GM19023 (cell line): ENCODE measurements at regions not wholly inside any gene's neighbourhood (a gene's known extent, or its start where the extent isn't known, plus 50 kb on each side); places are given as distances from the start of the nearest gene placed in this dataset.

Experiments
- ATAC-seq: cut with Tn5 transposase; IDR thresholded peaks from one replicate; pipeline ENCODE4 v1.9.1; 2021; ENCODE audit warnings: mild to moderate bottlenecking, moderate library complexity; ENCODE audit not compliant: unreplicated experiment

DNA sequence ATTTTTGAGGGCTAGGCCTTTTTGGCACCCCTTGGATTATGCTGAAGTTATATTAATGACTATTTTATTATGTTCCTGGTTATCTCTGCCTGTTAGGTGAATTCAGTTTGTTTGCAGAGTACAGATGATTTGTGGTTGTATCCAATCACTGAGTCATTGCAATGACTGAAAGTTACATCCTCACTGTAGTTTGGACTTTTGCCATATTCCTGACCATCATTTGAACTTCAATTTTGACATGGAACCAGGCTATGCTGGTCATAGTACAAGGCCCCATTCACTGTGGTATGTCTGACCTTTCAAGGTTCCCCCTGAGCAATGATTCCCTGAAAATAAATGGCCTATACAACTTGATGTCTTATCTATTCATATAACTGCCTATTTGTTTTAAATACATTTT, 621.0 kb downstream of the CCER1 start:
- no peak for ATAC-seq

DNA sequence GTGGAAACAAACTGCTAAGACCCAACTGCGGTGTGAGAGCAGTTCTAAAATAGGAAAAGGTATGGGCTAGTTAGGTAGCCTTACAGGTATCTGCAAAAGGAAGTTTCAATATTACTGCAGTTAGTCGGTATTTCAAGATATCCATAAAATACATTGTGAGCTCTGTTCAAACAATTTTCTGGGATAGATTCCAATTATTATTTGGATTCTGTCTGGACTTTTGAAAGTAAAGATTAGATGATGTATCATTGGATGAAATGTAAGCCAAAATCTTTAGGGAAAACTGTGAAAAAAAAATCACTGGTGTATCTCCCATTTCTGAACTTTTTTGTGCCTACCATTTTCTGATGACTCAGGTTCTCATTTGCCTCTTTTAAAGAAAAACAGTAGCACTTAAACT, 621.6 kb downstream of the CCER1 start:
- ATAC-seq, result no peak

DNA sequence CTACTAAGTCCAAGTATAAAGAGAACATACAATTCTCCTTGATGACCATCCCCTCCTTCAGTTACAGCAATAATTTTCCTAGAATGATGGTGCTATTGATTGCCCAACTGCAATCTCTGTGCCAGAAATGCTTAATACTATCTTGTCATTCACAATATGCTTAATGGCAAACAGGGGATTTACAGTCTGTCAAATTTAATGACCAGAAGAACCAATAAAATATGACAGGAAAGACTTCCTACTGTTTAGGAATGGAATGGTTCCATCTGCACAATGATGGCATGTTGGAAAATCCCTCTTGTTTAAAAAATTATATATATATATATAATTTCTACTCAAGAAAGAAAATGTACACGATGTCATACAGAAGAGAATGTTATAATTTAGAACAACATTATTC, 623.2 kb downstream of the CCER1 start:
- no peak for ATAC-seq

DNA sequence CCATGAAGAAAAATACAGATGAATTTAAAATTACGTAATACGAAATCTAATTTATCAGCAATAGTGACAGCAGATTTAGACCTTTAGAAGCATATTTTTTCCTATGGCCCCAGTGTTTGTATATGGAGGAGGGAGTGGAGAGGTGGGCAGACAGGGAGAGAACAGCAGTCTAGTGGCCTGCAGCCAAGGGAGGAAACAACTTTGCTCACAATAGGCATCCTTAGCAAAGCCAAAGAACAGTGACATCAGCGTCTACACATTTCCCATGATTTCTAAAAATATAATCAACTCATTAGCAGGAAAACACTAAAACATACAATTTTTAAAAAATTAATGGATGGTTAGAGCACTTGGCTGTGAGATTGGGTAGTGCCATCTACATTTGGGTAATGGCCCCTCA, 622.6 kb upstream of the ATP2B1 start:
- ATAC-seq, result no peak

DNA sequence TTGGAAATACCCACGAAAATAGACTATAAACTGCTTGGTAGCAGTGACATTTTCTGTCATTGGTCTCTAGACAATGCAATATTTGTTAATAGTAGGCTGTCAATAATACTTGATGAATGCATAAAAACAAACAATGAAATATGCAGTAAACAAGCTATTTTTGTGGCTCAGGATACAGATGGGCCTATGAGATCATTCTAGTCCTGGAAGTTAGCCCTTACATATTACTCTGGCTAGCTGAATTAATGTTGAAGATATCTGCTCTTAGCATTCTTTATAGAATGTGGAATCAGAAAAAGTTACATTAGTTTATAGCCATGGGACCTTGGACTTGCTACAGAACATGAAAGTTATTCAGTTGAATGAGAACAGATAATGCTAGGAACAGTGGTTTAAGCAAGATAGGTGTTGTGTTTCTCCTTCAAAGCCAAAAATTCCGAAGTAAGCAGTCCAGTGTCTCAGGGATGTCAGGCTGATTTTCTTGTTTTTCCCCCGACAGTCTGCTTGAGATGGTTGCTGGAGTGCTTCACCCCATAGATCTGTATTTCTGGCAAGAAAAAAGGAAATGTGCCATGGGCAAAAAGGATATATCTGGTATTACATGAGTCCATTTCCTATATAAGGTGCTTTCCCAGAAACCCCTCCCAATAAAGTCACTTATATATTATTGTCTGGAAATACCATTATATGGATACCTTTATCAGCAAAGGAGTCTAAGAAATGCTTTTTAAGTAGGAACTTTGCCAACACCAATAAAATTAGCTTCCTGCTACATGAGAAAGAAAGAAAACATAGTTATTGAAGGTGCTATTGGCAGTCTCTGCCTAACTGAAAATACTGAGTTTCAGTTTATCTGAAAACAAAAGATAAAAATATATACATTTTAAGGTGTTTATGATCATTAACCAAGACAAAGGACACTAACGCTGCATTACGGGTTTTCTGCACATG, 619.4 kb upstream of the ATP2B1 start:
- ATAC-seq, result no peak

DNA sequence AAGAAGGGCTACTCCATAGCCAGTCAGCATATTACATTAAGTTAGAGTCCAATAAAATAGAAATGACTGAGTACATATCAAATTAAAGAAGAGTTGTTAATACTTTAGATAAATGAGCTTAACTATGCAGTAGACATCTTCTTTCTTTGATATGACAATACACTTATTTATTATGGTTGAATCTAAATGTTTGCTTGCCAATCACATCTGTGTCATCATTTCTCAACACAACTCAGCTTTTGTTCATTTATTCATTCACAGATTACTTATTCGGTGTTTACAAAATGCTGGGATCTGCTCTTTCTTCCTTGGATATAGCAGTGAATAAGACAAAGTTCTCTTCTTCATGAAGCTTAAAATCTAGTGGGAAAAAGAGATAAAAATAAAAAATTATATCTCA, 614.6 kb upstream of the ATP2B1 start:
- ATAC-seq, result no peak

DNA sequence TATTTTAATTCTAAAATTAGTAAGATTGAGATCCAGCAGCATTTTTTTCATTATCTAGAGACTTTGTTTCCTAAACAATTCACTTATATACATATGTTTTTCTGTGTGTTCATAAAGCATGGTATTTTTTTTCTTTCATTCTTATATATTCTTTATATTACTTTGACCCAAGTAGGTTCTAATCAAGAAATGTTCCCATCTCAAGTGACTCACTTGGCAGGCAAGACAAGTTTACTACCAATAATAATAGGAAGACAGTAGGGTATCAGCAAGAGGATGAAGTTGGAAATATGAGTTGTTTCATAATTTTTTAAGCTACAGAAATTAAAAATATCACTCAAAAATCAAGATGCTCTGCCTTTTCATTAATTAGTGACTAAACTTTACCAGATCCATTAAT, 613.4 kb upstream of the ATP2B1 start:
- no peak for ATAC-seq

DNA sequence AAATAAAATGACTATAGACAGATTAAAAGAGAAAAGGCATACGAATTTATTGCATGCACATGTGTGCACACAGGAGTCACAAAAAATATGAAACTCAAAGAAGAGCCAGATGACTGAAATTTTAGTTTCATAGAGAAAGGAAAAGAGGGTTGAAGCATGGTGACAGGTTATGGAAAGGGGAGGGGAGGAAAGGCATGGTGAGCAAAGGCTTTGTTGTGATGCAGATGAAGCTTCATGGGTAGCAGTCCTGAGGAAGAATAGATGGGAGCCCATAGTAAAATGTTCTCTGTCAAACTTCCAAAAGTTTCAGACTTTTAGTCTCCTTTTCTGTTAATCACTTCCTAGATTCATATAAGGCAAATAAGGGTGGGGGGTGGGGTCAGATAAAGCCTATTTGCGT, 612.7 kb upstream of the ATP2B1 start:
- no peak for ATAC-seq

DNA sequence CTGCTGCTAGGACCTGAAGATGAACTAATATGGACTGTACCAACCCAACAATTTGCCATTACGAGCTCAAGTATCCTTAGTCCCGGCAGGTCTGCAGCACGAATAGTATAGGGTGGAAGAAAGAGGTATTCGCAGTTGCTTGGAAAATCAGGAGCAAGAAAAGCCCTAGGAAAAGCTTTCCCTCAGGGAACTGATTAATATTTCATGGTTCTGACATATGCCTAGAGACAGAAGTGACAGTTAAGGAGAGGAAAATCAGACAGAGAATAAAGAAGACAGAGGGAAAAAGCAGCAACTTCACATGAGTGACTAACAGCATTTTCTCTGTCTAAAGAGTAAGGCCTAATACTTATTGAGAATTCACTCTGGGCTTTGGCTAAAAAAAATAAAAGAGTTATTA, 602.9 kb upstream of the ATP2B1 start:
- ATAC-seq, result no peak

DNA sequence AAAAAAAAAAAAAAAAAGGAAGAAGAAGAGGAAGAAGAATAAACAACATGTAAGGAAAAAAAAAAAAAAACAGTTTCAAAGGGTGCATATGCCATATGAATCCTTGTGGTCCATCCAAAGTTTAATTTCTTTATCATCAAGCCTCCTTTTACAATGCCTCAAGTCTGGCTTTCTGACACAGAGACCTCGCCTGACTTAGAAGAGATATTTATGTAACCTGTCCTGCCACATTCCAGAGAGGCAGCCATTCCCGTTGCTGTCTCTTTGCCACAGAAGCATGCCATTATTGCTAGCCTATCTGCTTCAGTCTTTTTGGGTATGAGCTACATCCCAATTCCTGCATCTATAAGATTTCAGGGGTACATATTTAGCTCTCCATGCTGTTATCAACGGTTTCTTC, 596.7 kb upstream of the ATP2B1 start:
- no peak for ATAC-seq

DNA sequence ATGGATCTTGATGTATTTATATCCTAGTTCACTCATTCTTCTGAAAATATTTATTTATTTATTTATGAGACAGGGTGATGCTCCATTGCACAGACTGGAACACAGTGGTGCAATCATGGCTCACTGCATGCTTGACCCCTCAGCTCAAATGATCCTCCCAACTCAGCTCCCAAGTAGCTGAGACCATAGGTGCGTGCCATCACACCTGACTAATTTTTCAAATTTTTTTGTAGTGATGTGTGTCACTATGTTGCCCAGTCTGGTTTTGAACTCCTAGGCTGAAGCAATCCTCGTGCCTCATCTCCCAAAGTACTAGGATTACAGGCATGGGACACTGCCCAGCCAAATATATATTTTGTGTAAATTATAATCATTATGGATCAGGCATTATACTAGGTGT, 595.6 kb upstream of the ATP2B1 start:
- ATAC-seq, result no peak

DNA sequence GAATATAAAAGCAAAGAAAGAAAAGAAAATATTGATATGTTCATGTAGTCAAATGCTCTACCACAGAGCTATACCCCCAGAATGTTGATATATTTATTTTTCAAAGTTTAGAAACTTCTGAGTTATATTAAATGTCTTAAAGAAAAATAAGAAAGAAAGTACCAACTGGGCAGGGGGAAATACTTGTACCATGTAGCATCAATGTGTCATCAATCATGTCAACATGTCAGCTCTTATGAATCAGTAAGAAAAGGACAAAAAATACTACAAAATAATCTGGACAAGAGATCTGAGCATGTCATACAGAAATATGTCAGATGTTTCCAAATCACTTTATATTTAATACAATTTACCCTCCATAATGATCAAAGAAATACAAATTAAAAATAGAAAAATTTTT, 595.1 kb upstream of the ATP2B1 start:
- ATAC-seq, result no peak

DNA sequence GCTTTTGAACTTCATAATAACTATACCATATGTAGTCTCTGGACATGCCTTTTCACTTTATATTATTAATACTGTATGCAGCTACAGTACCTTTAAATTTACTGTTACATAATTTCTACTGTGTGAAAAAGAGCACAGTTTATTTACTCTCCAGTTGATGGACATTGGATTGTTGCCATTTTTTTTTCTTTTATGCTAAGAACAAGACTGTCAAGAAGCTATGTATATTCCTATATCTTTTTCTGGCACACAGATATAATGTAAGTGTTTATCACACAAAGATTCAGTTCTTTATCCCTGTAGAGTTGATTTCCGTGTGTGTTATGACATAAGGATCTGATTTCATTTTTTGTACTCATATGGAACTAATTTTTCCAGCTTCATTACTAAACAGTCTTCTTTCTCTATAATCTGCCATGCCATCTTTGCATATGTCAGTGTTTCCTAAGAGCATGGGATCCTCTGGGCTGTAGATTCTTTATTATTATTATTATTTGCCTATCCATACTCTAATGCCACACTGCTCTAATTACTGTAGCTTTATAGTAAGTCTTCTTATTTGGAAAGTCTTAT, 593.0 kb upstream of the ATP2B1 start:
- ATAC-seq, result no peak

DNA sequence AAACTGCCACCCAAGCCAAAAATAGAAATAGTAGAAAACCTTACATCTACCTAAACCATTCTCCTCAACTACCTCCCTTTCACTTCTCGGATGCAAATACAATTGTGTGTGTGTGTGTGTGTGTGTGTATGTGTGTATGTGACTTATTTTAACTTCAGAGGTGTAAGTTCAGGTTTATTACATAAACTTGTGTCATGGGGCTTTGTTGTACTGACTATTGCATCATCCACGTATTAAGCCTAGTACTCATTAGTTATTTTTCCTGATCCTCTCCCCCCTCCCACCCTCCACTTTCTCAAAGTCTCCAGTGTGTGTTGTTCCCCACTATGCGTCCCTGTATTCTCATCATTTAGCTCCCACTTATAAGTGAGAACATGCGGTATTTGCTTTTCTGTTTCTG, 592.5 kb upstream of the ATP2B1 start:
- no peak for ATAC-seq

DNA sequence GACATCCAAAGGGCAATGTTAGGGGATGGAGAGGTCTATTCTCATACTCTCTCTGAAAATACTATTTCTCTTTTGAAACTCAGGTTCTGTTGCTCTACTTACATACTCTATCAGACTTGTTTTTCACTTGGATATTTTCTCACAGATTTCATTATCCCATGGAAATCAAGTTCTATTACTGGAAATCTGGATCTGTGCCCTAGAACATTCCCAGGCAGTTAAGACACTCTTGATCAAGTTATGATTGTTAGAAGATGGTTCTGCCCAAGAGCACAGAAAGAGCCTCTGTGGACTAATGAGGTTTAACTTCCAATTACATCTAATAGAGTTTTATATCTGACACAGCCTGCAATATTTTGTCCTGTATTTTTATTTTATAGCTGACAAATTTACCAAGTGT, 591.0 kb upstream of the ATP2B1 start:
- ATAC-seq, result no peak

DNA sequence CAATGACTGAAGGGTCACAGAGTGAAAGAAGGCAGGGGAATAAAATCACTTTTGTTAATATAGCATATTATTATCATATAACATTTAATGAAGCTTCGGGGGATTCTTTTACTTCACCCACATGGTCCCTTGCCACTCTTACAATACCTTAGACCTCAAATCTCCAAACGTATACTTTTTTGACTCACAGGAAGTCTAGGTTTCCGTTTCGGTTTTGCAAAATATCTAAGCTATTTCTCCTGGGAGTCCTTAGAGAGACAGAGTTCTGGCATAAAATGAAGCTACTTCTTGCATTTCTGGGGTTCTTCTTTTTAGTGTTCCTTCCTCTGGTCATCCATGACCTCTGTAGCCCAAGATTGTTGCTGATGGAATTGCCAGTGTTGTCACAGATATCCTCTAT, 590.5 kb upstream of the ATP2B1 start:
- peak; percentile 95 for ATAC-seq

DNA sequence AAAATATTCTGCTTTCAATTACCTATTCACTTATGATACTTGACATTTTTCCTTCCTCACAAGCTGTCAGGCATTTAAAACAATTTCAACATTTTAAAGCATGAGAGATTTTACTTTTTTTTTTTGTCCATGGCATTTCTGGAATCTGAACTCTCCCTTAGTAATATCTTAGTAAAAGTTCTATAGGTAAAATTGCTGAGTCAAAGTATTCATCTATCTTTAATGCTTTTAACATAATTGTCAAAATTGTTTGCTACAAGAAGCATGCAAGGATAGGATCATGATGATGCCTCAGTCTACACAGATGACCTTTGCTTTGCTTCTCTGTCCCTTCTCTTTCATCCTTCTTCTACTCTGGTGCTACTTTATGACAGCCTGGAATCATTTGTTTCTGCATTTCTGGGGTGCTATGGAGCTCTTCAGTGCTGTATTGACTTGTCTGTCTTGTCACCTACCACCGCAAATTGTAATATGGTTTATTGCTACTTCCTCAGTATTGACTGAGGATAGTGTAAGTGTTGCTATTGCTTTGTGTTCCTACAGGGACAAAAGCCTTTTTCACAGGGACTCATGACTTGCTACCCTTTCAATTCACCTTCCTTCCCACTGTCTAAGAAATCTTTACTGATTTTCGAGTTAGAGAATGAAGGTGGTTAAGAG, 589.8 kb upstream of the ATP2B1 start:
- no peak for ATAC-seq

DNA sequence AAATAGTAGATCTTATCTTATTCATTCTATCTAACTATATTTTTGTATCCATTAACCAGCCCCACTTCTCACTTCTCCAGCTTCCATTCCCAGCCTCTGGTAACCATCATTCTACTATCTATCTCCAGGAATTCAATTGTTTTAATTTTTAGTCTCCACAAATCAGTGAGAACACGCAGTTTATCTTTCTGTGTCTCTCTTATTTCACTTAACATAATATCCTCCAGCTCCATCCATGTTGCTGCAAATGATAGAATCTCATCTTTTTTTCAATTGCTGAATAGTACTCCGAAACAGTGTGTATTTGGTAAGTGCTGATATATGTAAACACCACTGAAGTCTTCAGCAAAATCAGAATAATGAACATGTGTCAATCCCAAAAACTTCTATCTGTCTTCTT, 587.2 kb upstream of the ATP2B1 start:
- no peak for ATAC-seq

DNA sequence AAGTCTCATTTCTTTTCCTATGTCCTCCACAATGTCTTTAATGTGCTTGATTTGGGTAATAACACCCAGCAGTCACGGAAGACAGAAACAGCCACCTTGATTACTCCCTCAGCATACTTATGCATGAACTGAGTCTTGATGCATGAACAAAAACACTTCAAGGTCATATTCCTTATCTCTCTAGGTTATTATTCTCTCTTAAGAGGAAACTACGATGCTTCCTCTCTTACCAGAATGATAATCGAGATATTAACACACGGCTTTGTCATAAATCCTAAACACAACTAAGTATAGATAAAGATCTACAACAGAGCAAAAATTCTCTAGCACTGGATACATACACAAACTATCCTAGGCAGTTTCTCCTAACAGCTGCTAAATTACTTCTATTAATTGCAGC, 583.5 kb upstream of the ATP2B1 start:
- no peak for ATAC-seq

DNA sequence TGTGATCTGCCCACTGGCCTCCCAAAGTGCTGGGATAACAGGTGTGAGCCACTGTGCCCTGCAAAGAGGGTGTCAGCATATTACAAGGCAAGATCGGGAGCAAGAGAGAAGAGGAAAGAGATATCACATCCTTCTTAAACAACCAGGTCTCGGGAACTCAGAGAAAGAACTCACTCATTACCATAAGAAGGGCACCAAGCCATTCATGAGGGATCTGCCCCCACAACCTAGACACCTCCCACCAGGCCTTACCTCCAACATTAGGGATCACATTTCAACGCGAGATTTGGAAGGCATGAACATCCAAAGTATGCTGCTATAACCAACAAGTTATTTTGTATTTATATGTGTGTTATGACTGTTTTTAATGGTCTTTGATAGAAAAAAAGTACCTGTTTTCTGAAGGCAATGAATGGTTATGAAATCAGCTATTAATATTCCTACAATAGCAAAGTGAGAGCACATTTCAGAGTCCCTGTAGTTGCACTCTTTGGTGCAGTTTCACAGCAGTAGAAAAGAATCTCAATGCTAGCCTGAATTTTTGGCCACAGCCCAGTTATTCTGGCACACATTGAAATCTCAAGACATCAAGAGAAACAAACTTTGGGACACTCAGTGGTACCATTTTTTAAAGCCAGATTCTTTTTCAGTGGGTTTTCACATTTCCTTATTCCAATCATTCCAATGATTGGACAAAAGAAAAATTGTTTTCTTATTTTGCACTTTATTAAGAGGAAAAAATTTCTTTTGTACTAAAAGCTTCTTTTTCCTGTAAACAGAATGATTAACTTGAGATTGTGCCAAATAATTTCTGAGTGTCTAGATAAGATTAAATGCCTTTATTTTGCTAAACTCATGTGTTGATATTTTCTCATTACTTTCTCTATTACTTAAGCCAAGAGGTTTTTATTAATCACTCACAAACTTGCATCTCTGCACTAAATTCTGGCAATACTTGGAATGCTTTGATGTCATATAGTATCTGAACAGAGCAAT, 582.6 kb upstream of the ATP2B1 start:
- no peak for ATAC-seq

DNA sequence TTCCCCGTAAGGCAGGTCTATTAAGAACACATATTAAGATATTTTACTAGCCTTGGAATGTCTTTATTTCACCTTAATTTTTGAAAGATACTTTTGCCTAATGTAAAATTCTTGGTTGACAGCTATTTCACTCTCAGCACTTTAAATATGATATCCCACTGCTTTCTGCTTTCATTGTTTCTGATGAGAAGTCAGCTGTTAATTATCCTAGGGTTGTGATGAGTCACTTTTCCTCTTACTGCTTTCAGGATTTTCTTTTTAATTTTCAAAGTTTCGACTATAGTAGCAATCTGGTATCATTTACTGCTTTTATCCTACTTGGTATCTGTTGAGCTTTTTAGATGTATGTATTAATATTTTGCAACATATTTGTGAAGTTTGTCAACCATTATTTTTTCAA, 578.9 kb upstream of the ATP2B1 start:
- no peak for ATAC-seq
